ENCODE measurements at regions not wholly inside any gene's neighbourhood (a gene's known extent, or its start where the extent isn't known, plus 50 kb on each side); places are given as distances from the start of the nearest gene placed in this dataset.

DNA sequence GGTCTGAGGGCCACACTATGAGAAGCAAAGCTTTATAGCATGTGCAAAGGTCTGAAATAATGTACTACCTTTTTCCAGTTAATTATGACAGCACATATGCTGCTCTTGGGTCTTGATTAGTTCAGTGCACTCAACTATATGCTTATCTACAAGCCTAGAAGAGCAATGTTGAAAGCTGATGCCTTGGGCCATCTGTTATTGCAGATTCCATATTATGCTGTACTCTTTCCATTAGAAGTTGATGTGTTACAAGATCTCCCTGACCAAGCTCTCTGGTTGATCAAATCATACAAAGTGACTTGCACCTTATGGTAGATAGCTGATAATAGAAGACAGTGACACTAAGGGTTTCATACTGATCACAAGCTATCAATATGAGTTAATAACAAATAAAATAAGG lies 327.3 kb downstream of the FRK start:
- Mint-ChIP-seq H3K9me3 (ENCODE audit: unreplicated experiment) (peaks cover 4% of the 10 kb centered on the region), H3K27ac (ENCODE audit: unreplicated experiment) (peak overlapping the region; percentile 64), H3K4me3 (ENCODE audit: unreplicated experiment) (no peak overlapping the region), H3K27me3 (ENCODE audit: unreplicated experiment) (no peaks in the 10 kb centered on the region), H3K4me1 (ENCODE audit: low read depth, unreplicated experiment) (peaks cover 4% of the 10 kb centered on the region), H3K36me3 (ENCODE audit: unreplicated experiment) (peaks cover 5% of the 10 kb centered on the region)
- TF ChIP-seq, protein P1, sequence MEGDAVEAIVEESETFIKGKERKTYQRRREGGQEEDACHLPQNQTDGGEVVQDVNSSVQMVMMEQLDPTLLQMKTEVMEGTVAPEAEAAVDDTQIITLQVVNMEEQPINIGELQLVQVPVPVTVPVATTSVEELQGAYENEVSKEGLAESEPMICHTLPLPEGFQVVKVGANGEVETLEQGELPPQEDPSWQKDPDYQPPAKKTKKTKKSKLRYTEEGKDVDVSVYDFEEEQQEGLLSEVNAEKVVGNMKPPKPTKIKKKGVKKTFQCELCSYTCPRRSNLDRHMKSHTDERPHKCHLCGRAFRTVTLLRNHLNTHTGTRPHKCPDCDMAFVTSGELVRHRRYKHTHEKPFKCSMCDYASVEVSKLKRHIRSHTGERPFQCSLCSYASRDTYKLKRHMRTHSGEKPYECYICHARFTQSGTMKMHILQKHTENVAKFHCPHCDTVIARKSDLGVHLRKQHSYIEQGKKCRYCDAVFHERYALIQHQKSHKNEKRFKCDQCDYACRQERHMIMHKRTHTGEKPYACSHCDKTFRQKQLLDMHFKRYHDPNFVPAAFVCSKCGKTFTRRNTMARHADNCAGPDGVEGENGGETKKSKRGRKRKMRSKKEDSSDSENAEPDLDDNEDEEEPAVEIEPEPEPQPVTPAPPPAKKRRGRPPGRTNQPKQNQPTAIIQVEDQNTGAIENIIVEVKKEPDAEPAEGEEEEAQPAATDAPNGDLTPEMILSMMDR (IDR thresholded peaks at IDR 0.05; ENCODE audit: partially characterized antibody, unreplicated experiment) = no peak
- no peak for DNase-seq

DNA sequence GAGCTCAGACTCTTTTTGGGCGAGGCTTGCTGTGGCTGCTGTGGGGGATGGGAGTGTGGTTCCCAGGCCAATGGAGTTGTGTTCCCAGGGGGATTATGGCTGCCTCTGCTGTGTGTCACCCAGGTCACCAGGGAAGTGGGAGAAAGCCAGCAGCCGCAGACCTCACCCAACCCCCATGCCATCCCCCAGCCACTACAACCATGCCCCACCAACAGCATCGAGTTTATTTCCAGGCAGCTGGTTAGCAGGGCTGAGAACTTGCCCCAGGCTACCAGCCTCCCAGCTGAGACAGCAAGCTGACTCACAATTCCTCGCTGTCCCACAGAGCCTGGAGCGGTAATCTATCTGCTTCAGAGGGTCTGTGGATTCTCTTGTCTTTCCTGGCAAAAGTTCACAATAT lies 331.7 kb downstream of the FRK start:
- DNase-seq = peak; percentile 16
- no peak overlapping the region for H3K27ac Mint-ChIP-seq (ENCODE audit: unreplicated experiment)

DNA sequence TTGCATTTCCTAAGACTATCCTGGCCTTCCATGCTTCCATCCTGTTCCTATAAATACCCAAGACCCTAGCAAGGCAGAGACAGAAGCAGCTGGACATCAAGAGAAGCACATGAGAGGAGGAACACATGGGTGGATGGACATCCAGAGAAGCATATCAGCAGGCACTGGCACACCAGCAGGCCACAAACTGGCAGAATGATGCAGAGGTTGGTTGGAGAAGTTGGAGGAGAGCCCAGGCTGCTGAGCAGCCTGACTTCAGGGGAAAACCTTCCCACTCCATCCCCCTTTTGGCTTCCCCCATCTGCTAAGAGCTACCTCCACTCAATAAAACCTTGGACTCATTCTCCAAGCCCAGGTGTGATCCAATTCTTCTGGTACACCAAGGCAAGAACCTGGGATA lies 332.5 kb downstream of the FRK start:
- DNase-seq = no peak
- no peak overlapping the region for H3K4me3 Mint-ChIP-seq (ENCODE audit: unreplicated experiment)
- TF ChIP-seq, protein P1 (IDR thresholded peaks at IDR 0.05; ENCODE audit: partially characterized antibody, unreplicated experiment) = no peak
- no peaks in the 10 kb centered on the region for H3K27me3 Mint-ChIP-seq (ENCODE audit: unreplicated experiment)
- H3K36me3 Mint-ChIP-seq (ENCODE audit: unreplicated experiment) = no peaks in the 10 kb centered on the region
- peaks cover 1% of the 10 kb centered on the region for H3K9me3 Mint-ChIP-seq (ENCODE audit: unreplicated experiment)
- H3K27ac Mint-ChIP-seq (ENCODE audit: unreplicated experiment) = no peak overlapping the region
- peaks cover 4% of the 10 kb centered on the region for H3K4me1 Mint-ChIP-seq (ENCODE audit: low read depth, unreplicated experiment)

More for the DNA sequence above, 331.7 kb downstream of the FRK start:
- Mint-ChIP-seq H3K36me3 (ENCODE audit: unreplicated experiment) (no peaks in the 10 kb centered on the region), H3K4me3 (ENCODE audit: unreplicated experiment) (no peak overlapping the region), H3K4me1 (ENCODE audit: low read depth, unreplicated experiment) (peaks cover 4% of the 10 kb centered on the region), H3K27me3 (ENCODE audit: unreplicated experiment) (no peaks in the 10 kb centered on the region), H3K9me3 (ENCODE audit: unreplicated experiment) (peaks cover 4% of the 10 kb centered on the region)
- TF ChIP-seq, protein P1 (IDR thresholded peaks at IDR 0.05; ENCODE audit: partially characterized antibody, unreplicated experiment) = no peak

DNA sequence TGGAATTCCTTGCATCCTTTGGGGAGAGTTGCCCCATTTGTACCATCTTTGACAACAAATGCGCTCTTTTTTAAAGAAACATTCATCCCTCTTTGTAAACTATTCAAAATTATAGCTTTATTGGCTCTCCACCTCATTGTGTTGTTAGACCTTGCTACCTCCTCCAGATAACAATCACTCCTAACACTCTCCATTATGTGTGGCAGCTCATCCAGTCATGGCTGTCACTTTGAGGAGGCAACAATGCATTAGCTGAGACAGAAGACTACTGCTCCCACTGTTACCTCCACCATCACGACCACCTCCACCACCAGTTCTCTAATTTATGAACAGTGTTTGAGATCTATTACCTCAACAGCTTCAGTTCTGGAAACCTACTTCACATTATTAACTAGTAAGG lies 339.1 kb downstream of the FRK start:
- no peak overlapping the region for H3K4me3 Mint-ChIP-seq (ENCODE audit: unreplicated experiment)
- no peak overlapping the region for H3K27ac Mint-ChIP-seq (ENCODE audit: unreplicated experiment)
- TF ChIP-seq, protein P1 (IDR thresholded peaks at IDR 0.05; ENCODE audit: partially characterized antibody, unreplicated experiment) = no peak
- no peaks in the 10 kb centered on the region for H3K36me3 Mint-ChIP-seq (ENCODE audit: unreplicated experiment)
- H3K4me1 Mint-ChIP-seq (ENCODE audit: low read depth, unreplicated experiment) = no peaks in the 10 kb centered on the region
- no peaks in the 10 kb centered on the region for H3K27me3 Mint-ChIP-seq (ENCODE audit: unreplicated experiment)
- peaks cover 1% of the 10 kb centered on the region for H3K9me3 Mint-ChIP-seq (ENCODE audit: unreplicated experiment)
- DNase-seq = no peak

DNA sequence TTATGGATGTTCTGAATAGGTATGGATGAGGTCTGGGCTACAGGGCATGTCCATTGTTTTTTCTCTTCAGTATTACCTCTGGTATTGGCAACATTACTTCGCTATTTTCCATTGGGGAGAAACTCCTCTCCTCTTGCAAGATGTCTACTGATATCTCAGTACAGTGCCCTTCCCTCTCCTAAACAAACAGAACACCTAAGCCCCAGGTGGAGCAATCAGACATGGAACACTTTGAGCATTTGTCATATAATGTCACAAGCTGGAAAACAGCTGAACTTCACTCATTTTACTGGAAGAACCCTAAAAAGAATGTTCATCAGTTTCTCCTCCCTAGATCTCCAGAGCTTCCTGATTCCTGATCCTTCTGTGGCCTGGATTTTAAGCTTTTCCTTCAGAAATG lies 339.8 kb downstream of the FRK start:
- Mint-ChIP-seq H3K9me3 (ENCODE audit: unreplicated experiment) (peaks cover 1% of the 10 kb centered on the region), H3K4me3 (ENCODE audit: unreplicated experiment) (no peak overlapping the region), H3K36me3 (ENCODE audit: unreplicated experiment) (no peaks in the 10 kb centered on the region), H3K27me3 (ENCODE audit: unreplicated experiment) (no peaks in the 10 kb centered on the region), H3K27ac (ENCODE audit: unreplicated experiment) (no peak overlapping the region), H3K4me1 (ENCODE audit: low read depth, unreplicated experiment) (no peaks in the 10 kb centered on the region)
- no peak for DNase-seq
- TF ChIP-seq, protein P1 (IDR thresholded peaks at IDR 0.05; ENCODE audit: partially characterized antibody, unreplicated experiment) = no peak
